VCaP (cell line): ENCODE measurements at regions not wholly inside any gene's neighbourhood (a gene's known extent, or its start where the extent isn't known, plus 50 kb on each side); places are given as distances from the start of the nearest gene placed in this dataset.

Experiments used
- H3K27ac ChIP-seq: fragments of 450-650 bp; 2 replicates; pipeline ENCODE4 v1.5.1; 2017
- TF ChIP-seq, protein P1 (sequence below): fragments of 450-650 bp; conservative IDR thresholded peaks from 2 replicates; pipeline ENCODE4 v1.5.1; 2017; ENCODE audit warnings: mild to moderate bottlenecking, moderate library complexity

DNA sequence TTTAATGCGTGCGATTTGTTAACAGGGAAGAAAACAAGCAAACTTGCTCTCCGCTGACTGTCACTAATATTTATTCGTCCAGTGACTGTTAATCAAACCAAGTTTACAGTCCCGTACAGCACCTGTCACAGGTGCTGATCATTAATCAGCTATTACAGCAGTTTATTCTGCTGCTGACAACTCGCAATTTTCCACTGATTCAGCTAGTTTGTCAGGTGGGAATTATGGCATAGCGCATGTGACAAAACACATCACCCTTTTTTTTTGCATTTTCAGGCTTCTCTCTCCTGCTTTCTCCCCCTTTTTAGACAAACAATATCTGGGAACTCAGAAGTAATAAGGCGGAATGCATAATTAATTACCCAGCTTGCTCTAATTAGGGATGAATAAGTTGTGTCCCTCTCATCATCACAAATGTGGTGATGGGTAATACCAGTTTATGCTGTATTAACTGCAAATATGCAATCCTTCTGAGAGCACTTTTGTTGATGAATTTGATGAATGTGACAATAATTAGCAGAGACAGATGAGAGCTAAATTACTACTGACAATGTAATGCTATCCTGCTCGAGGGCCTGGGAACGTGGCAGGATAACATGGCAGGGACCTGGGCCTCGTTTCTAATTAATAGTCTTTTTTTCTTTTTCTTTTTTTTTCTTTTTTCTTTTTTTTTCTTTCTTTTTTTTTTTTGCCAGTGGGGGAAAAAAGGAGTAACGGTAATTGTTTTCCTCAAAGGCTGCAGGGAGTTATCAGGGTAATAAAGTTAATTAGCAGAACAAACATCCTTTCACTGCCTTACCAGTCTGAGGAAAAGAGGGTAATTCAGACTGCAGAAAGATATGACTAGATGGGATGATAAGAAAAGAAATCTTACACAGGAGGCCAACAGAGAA is 150.3 kb upstream of the SOX2 start:
- TF ChIP-seq, protein P1, sequence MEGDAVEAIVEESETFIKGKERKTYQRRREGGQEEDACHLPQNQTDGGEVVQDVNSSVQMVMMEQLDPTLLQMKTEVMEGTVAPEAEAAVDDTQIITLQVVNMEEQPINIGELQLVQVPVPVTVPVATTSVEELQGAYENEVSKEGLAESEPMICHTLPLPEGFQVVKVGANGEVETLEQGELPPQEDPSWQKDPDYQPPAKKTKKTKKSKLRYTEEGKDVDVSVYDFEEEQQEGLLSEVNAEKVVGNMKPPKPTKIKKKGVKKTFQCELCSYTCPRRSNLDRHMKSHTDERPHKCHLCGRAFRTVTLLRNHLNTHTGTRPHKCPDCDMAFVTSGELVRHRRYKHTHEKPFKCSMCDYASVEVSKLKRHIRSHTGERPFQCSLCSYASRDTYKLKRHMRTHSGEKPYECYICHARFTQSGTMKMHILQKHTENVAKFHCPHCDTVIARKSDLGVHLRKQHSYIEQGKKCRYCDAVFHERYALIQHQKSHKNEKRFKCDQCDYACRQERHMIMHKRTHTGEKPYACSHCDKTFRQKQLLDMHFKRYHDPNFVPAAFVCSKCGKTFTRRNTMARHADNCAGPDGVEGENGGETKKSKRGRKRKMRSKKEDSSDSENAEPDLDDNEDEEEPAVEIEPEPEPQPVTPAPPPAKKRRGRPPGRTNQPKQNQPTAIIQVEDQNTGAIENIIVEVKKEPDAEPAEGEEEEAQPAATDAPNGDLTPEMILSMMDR = no peak
- H3K27ac ChIP-seq = no peak overlapping the region

DNA sequence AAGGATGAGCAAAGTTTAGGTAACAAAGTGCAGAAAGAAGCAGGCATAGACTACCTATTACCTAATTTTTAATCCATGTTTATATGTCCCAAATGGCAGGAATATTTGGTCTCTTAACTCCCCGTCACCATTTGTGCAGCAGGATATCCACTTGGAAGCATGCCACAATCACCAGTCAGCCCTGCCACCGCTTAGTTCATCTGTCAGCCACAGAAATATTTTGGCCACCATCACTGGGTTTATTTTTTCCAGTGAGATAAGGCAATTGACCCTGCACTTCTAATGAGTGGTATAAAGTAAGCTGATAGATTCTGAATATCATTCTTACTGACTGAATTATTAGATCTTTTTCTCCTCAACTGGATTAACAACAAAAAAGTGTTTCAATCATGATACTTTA is 152.9 kb upstream of the SOX2 start:
- no peak overlapping the region for H3K27ac ChIP-seq
- TF ChIP-seq, protein P1 = no peak

DNA sequence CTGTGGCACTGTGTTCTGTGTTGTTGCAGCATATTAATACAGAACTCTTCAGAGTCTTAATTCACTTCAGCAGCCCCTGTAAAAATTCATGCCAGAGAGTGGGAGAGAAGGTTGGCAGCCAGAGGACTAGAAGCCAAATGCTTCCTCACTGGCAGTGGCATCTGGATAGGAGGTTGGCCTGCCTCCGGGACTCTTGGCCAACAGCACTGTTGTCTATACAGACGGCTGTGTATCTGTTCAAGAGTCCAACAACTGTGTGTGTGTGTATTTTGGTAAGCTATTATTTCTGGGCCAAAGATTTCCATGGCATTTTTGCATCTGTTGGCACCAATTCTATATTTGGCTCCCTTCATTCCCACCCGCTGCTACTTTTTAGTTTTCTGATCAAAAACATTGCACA is 156.0 kb upstream of the SOX2 start:
- no peak overlapping the region for H3K27ac ChIP-seq
- TF ChIP-seq, protein P1 = no peak

DNA sequence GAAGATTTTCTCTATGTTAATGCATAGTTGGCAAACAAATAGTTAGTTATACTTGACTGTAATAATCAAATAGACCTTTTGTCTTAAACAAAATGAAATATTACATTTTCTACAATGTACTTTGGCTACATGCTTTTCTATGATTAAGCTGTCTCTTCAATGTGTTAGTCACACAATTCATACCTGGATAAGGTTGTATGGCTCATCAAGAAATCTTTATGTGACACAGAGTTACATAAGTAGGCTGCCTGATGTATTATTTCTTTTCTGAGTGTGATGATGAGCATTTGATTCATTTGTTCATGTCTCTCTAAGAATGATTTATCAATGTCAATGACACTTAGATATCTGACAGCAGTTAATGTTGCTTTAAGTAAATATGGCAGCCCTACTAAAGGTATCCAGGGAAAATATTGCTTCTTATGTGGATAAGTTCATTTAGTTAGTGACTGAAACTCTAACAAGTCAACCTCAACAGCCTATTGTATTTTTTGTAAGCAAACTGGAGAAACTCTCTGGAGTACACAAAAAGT is 157.4 kb upstream of the SOX2 start:
- H3K27ac ChIP-seq = no peak overlapping the region
- TF ChIP-seq, protein P1 = no peak

DNA sequence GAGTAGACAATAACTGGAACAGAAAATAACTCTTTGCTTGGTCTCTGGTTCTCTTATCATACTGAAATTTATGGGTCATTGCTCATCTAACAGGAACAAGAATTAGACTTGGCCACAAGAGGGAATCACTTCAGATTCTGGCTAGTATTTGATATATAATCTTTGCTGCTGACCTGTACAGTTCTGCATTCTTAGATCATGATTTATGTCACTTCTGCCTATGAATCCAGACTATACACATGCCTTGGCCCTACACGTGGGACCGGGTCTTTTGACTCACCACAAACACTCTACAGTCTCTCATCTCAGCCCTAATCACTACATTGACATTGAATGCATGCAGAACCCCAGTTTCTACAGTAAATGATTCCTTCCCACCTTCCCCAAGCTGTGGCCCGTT is 162.5 kb upstream of the SOX2 start:
- no peak overlapping the region for H3K27ac ChIP-seq
- TF ChIP-seq, protein P1 = no peak

DNA sequence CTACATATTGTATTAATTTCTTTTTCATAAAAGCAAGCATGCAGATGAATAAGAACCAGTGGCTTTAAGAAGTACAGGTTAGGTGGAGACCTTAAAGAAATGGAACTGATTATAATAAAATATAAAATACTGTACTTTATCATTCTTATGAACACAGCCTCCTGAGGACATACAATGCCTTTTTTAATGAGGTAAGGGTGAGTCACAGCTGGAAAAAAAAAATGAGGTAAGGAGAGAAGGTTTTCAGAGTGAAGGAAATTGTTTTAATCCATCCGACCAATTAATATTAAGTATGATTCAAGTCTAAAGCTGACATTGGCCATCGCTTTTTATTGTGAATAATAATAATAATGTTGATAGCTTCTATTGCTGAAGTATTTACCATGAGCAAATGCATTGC is 170.3 kb upstream of the SOX2 start:
- TF ChIP-seq, protein P1 = no peak
- no peak overlapping the region for H3K27ac ChIP-seq

DNA sequence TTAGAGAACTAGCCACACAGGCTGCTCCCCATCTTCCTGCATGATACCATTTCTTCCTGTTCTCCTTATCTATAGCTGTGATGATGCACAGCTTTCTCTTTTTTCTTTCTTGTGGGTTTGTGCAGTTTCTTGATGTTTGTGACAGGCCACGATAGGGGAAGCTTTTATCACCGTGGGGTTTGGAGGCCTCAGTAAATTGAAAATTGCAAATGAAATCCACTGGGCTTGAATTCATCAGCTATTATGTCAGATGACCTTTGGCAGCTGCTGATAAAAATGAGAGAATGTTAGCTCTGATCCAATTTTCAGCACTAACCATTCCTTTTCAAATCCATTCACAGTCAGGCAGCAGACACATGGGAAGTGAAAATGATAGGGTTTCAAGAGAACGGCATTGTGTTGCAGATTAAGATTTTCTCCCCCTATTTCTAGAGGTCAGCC is 176.9 kb upstream of the SOX2 start:
- TF ChIP-seq, protein P1 = no peak
- H3K27ac ChIP-seq = no peak overlapping the region
